GM19452 (cell line): ENCODE measurements at regions not wholly inside any gene's neighbourhood (a gene's known extent, or its start where the extent isn't known, plus 50 kb on each side); places are given as distances from the start of the nearest gene placed in this dataset.
"Not testable (repeated sequence)": the region's sequence is repeated elsewhere in the genome, so short reads cannot be mapped to it uniquely, and the experiment has no call there.

Experiments
- ATAC-seq: cut with Tn5 transposase; IDR thresholded peaks from one replicate; pipeline ENCODE4 v1.9.1; 2021; ENCODE audit not compliant: unreplicated experiment

DNA sequence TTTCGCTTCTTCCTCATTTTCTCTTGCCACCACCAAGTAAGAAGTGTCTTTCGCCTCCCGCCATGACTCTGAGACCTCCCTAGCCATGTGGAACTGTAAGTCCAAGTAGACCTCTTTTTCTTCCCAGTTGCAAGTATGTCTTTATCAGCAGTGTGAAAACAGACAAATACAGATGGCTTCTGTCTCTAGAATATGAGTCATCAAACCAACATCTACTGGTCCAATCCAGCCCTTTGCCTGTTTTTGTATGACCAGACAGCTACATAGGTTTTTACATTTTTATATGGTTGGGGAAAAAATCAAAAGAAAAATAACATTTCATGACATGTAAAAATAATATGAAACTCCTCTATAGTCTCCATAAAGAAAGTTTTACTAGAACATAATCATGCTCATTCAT, 118.7 kb upstream of the PTPRG start:
- no peak for ATAC-seq

DNA sequence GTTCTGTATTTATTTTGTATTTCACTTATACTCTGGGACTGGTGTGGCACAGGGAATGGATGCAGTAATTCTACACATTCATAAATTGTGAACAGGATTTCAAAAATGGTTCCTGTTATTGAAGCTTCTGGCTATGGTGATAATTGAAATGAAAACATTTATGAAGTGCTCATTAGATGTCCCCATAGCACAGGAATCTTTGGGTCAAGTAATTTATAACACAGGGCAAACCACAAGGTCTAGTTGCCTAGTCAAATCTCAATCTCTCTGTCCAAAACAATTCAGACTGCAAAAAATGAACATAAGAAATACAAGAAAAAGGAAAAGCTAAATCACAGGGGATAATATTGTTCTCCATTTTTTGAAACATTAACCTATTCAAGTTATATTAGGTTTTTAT, 117.5 kb upstream of the PTPRG start:
- no peak for ATAC-seq

DNA sequence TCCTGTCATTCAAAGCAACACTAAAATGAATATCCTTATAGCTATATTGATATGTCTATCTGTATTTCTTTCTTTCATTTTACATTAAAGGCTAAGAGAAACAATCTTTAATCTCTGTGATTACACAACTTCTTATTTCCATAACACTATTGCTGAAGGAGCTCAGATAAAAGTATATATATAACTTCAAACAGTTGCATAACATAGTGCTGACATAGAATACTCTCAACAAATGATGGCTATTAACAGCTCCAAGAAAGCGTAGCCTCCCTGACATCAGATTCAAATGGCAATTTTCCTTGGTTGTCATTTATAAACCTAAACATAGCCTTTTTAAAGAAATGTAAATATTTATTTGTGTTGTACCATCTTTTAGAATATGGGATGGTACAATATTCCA, 116.6 kb upstream of the PTPRG start:
- ATAC-seq: no peak

DNA sequence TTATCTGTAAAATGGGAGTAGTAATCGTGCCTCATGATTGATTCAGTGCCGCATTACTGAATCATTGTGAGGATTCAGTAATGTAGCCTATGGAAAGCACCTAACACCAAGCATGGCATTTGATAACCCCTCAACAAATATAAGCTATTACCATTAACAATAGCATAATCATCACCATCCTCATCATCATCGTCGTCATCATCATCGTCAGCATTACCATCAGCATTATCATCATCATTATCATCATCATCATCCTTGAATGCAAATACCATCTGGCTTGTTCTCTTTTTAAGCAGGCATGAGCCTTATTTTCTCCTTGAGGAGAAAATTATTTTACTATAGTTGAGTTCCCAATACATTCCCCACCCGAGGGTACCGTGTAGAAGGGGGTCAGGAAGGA, 115.4 kb upstream of the PTPRG start:
- ATAC-seq: no peak

DNA sequence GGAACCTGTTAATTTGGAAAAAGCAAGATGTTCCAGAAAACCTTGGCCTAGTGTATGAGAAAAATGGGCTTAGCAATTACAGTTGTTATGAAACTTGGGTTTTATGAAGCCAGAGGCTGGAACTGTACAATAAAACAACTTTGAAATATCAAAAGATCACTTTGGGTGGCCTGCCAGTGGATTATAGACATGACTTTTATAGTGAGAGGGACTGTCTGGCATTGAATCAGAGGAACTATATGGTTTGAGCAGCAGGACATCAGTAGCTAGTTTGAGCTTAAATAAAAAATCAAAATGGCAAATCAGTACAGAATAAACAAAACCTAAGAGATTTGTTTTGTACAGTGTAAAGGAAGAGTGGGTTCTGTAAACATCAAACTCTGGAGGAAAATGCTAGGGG, 115.0 kb upstream of the PTPRG start:
- ATAC-seq: no peak

DNA sequence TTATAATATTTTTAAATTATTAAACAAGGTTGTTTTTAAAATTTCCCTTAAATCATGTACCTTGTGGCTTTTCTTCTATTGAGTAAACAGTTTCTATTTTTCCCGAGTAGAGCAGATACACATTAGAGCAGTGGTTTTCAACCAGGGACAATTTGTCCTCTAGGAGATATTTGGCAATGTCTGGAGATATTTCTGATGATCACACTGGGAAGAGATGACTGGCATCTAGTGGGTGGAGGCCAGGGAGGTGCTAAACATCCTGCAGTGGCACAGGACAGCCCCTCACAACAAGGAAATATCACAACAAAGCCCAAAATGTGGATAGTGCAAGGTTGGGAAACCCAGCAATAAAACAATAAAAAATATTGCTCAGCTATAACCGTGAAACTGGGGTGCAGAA, 113.0 kb upstream of the PTPRG start:
- ATAC-seq: no peak

DNA sequence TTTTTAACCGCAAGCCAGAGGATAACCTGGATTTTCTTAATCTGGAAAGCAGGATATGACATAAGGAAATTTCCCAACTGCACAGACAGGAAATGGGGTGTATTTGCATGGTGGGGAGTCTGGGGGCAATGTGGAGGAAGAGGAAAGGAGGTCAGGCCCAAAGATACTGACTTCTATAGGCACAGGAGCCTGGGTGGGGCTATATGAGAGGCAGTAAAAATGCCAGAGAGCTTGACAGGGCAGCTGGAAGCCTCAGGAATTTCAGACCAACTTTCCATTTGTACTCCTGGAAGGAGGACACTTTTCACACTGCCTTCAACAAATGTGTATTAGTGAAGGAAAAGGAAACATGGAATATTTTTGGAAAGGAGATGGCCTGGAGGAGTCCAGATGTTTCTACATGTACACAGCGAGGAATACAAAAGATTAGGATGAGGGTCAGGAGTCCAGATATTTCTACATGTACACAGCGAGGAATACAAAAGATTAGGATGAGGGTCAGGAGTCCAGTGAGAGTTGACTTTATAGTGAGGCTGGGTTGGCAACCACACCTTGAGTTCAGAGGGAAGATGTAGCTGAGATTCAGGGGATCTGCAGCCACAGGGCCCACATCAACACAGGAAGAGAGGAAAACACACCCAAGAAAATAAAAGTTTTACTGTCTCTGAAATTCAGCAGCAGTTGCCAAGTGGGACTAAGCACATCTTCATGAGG, 111.9 kb upstream of the PTPRG start:
- no peak for ATAC-seq

- no peak for ATAC-seq
These were observed 110.5 kb upstream of the PTPRG start for GRCh38 chr3:61450866-61451265.

GRCh38 chr3:61451841-61452240, 109.5 kb upstream of the PTPRG start:
- no peak for ATAC-seq

DNA sequence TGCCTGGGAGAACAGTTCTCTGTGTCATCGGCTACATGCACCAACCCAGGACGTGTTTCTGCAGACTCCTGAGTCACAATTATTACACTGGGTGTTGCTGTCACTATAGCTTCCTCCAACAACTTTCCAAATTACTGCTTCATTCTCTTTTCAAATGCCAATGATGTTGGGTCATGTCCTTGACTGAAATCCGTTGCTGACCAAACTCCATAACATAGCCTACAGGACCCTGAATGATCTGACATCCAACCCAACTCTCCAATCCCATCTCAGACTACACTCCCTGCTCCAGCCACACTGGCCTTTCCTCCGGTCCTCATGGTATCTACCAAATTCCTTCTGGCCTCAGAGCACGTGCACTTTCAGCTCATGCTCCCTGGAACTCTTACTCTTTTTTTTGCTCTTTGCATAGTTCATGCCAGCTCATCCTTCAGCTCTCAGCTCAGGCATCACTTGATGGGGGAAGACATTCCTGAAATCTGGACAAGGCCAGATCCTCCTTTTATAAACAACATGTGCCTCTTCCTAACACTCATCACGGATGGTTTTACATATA, 108.8 kb upstream of the PTPRG start:
- ATAC-seq: no peak

- no peak for ATAC-seq
These were observed 107.3 kb upstream of the PTPRG start for GRCh38 chr3:61454006-61454585.

GRCh38 chr3:61454801-61455200, 106.6 kb upstream of the PTPRG start:
- ATAC-seq: no peak

- no peak for ATAC-seq
These were observed 100.7 kb upstream of the PTPRG start for GRCh38 chr3:61460636-61461035.

- no peak for ATAC-seq
These were observed 98.2 kb upstream of the PTPRG start for GRCh38 chr3:61463191-61463590.

GRCh38 chr3:61464518-61465140, 96.7 kb upstream of the PTPRG start:
- no peak for ATAC-seq

- ATAC-seq: no peak
These were observed 95.0 kb upstream of the PTPRG start for GRCh38 chr3:61466357-61466756.

DNA sequence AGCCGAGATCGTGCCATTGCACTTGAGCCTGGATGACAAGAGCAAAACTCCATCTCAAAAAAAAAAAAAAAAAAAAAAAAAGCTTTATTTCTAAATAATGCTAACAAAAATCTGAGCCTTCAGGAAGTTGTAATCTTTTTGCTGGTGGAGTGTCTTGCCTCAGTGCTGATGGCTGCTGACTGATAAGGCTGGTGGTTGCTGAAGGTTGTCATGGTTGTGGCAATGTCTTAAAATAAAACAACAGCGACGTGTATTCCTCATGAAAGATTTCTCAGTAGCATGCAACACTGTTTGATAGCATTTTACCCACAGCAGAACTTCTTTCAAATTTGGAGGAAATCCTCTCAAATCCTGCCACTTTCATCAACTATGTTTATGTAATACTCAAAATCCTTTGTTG, 77.4 kb upstream of the PTPRG start:
- ATAC-seq: no peak

- no peak for ATAC-seq
These were observed 68.0 kb upstream of the PTPRG start for GRCh38 chr3:61493339-61493738.

DNA sequence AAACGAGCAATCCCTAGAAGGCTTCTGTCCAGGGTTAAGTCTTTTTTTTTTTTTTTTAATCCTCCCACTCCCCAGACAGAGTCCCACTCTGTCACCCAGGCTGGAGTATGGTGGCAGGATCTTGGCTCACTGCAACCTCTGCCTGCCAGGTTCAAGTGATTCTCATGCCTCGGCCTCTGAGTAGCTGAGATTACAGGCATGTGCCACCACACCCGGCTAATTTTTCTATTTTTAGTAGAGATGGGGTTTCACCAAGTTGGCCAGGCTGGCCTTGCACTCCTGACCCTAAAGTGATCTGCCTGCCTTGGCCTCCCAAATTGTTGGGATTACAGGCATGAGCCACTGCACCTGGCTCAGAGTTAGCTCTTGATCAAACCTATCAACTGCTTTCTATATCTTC, 67.1 kb upstream of the PTPRG start:
- ATAC-seq: not testable (repeated sequence)

GRCh38 chr3:61497463-61497862, 63.9 kb upstream of the PTPRG start:
- ATAC-seq: no peak

- ATAC-seq: no peak
These were observed 56.2 kb upstream of the PTPRG start for GRCh38 chr3:61505197-61505596.

- ATAC-seq: no peak
These were observed 53.4 kb upstream of the PTPRG start for GRCh38 chr3:61507946-61508345.
